HT-29 (cell line): ENCODE measurements at regions not wholly inside any gene's neighbourhood (a gene's known extent, or its start where the extent isn't known, plus 50 kb on each side); places are given as distances from the start of the nearest gene placed in this dataset.
"Not testable (repeated sequence)": the region's sequence is repeated elsewhere in the genome, so short reads cannot be mapped to it uniquely, and the experiment has no call there.

Source experiments
- DNase-seq: peaks from one replicate; pipeline ENCODE4 v3.0.0-alpha.2; 2015; ENCODE audit warnings: low spot score

GRCh38 chr1:178572604-178573003 lies 59.7 kb downstream of the TEX35 start:
- DNase-seq = no peak

- DNase-seq = no peak
These were observed 60.4 kb downstream of the TEX35 start for GRCh38 chr1:178573330-178573729.

- no peak for DNase-seq
These were observed 61.4 kb downstream of the TEX35 start for GRCh38 chr1:178574345-178574744.

GRCh38 chr1:178575611-178576361 lies 62.9 kb downstream of the TEX35 start:
- no peak for DNase-seq

GRCh38 chr1:178576841-178577240 lies 63.9 kb downstream of the TEX35 start:
- no peak for DNase-seq

- no peak for DNase-seq
These were observed 65.0 kb downstream of the TEX35 start for GRCh38 chr1:178577882-178578281.

GRCh38 chr1:178578541-178578940 lies 65.6 kb downstream of the TEX35 start:
- DNase-seq = no peak

GRCh38 chr1:178579095-178579494 lies 66.2 kb downstream of the TEX35 start:
- no peak for DNase-seq

- no peak for DNase-seq
These were observed 66.7 kb downstream of the TEX35 start for GRCh38 chr1:178579562-178579961.

- no peak for DNase-seq
These were observed 67.2 kb downstream of the TEX35 start for GRCh38 chr1:178580096-178580495.

GRCh38 chr1:178580876-178581275 lies 68.0 kb downstream of the TEX35 start:
- no peak for DNase-seq

- DNase-seq = no peak
These were observed 68.7 kb downstream of the TEX35 start for GRCh38 chr1:178581351-178582303.

GRCh38 chr1:178587096-178587495 lies 74.2 kb downstream of the TEX35 start:
- no peak for DNase-seq

GRCh38 chr1:178587975-178588374 lies 75.1 kb downstream of the TEX35 start:
- no peak for DNase-seq

GRCh38 chr1:178589042-178589441 lies 76.1 kb downstream of the TEX35 start:
- DNase-seq = not testable (repeated sequence)

GRCh38 chr1:178591811-178592210 lies 78.9 kb downstream of the TEX35 start:
- DNase-seq = not testable (repeated sequence)

- no peak for DNase-seq
These were observed 80.6 kb downstream of the TEX35 start for GRCh38 chr1:178593515-178593914.

GRCh38 chr1:178594133-178594532 lies 81.2 kb downstream of the TEX35 start:
- no peak for DNase-seq

GRCh38 chr1:178595491-178595890 lies 82.6 kb downstream of the TEX35 start:
- no peak for DNase-seq

- no peak for DNase-seq
These were observed 86.2 kb downstream of the TEX35 start for GRCh38 chr1:178599087-178599486.

GRCh38 chr1:178599745-178600144 lies 86.8 kb downstream of the TEX35 start:
- DNase-seq = no peak

- DNase-seq = no peak
These were observed 91.0 kb downstream of the TEX35 start for GRCh38 chr1:178603926-178604325.

GRCh38 chr1:178606839-178607238 lies 93.9 kb downstream of the TEX35 start:
- DNase-seq = no peak
